IPS-18c (cell line): ENCODE measurements at regions not wholly inside any gene's neighbourhood (a gene's known extent, or its start where the extent isn't known, plus 50 kb on each side); places are given as distances from the start of the nearest gene placed in this dataset.

Source experiments
- H3K4me3 ChIP-seq: 2 replicates; pipeline ENCODE4 v1.7.0; 2013; ENCODE audit warnings: low read depth, mild to moderate bottlenecking, low read length, moderate library complexity; ENCODE audit not compliant: insufficient read depth
- H3K9me3 ChIP-seq: one replicate; pipeline ENCODE4 v1.6.1; 2013; ENCODE audit warnings: mild to moderate bottlenecking, low read length, moderate library complexity; ENCODE audit not compliant: control insufficient read depth, insufficient read depth

DNA sequence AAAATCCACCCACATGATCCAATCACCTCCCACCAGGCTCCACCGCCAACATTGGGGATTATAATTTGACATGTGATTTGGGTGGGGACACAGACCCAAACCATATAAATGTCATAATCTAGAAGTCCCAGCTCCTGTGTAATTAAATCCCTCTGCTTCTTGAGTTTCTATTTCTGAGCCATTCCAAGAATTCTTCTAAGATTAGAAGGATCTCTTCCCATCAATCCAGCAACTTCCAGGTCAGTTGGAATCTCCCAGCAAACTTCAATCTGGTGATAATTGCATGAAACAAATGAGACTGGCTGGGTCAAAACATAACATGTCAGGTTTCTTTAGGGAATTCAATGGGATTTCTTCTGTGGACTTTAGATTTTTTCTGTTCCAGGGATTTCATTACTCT lies 127.8 kb upstream of the CDH5 start:
- Histone ChIP-seq H3K4me3 (no peak overlapping the region), H3K9me3 (no peaks in the 10 kb centered on the region)

DNA sequence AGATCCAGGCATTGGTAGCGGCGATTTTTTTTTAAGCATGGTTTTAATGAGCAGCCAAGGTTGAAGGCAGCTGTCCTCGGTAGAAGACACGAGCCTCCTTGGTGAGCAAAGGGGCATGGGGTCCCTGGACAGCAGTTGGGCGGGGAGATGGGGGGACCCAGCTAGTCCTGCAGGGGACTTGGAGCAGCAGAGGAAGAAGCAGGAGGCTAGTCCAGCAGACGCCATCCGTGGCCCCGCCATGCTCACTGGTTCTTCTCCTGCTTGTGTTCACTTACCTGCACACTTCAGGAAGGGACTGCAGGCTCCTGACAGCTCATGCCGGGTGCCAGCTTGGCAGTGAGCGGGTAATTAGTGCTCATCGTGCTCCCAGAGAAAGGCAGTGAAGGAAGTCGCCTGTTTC lies 130.2 kb upstream of the CDH5 start:
- no peak overlapping the region for H3K4me3 ChIP-seq
- no peaks in the 10 kb centered on the region for H3K9me3 ChIP-seq

DNA sequence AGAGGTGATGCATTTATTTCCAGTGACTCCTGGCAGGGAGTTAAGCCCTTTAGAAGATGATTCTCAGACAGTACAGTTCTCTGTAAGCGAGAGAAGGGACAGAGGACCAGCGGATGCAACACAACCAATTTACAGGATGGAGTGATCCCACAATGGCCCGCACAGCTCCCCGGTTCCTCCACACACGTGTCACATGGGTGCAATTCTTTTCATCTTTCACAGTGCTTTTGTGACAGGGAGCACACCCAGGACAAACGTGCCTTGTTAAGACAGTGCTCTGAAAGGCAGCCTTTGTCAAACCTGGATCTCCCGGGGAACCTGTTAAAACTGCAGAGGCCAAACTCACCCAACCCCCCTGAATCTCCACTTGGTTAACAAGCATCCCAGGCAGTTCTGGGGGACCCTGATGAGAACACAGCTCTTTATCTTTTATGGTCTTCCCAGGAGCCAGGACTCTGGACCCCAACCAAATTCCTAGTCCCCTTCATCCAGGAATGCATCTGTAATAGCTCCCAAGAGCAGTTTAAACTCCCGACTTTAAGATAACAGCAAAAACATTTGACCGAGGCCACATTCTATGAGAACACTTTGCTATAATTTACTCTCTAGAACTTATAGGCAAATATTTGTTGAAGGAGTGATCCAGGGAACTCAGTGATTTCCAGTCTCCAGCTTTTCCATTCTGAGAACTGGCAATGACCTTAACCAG lies 134.9 kb upstream of the CDH5 start:
- no peaks in the 10 kb centered on the region for H3K9me3 ChIP-seq
- no peak overlapping the region for H3K4me3 ChIP-seq

DNA sequence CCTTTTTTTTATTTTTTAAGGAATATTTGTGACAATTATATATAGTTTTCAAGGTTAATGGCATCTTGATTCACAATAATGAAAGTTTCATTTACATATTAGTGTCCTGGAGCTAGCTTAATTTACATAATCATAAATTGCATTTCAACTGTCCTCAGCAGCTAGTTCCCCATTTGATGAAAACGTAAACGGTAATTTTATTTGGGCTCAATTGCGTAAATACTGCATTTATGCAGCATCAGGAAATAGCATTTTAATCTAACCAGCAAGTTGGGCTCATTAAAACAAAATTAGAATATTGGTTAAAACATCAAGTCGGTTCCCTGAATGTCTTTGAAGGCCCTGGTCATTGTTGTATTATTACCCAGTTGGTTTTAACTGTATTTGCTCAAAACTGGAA lies 136.8 kb upstream of the CDH5 start:
- H3K9me3 ChIP-seq = no peaks in the 10 kb centered on the region
- no peak overlapping the region for H3K4me3 ChIP-seq

DNA sequence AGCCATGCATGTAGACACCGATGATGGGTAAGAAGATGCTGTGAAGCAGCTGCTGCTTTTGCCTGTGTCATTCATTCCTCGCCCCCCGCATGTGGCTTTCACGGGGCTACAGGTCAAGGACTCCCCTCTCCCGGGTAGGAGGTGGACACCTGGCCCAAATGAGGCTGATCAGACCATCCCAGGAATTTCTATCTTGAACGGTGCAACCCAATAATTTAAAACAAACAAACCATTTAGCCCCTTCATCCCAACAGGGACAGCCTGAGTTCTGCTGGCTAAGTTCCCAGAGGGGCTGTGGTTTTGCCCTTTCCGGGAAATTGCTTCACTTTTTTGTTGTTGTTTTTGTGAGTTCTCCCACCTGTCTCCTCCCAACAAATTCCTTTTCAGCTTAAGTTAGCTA lies 137.7 kb upstream of the CDH5 start:
- H3K4me3 ChIP-seq = no peak overlapping the region
- no peaks in the 10 kb centered on the region for H3K9me3 ChIP-seq

DNA sequence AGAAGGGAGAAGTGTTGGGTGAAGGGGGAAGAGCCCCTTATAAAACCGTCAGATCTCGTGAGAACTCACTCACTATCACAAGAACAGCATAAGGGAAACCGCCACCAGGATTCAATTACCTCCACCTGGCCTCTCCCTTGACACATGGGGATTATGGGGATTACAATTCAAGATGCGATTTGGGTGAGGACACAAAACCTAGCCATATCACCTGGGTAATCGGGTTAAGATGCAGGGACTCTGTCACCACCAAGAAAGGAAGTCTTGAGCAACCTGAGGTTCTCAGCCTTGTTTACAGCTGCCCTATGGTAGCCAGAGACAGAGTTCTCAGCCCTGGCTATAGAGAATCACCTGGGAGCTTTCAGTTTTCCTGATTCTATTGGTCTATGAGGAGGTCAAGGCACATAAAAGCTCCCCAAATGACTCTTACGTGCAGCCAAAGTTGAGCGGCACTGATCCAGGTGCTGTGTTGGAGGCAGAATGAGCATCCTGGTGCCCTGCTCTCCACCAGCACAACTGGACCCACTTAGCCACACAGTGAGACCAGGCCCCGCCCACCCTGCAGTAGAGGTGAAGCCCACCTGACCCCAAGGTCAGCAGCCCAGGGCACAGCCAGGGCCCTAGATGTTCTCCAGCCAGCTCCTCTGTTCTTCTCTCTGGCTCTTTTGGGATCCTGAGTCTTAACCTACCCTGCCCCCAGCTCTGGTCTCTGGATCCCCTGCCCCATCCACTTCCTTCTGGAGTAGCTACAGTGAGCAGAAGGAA lies 138.5 kb upstream of the CDH5 start:
- Histone ChIP-seq H3K4me3 (no peak overlapping the region), H3K9me3 (no peaks in the 10 kb centered on the region)

DNA sequence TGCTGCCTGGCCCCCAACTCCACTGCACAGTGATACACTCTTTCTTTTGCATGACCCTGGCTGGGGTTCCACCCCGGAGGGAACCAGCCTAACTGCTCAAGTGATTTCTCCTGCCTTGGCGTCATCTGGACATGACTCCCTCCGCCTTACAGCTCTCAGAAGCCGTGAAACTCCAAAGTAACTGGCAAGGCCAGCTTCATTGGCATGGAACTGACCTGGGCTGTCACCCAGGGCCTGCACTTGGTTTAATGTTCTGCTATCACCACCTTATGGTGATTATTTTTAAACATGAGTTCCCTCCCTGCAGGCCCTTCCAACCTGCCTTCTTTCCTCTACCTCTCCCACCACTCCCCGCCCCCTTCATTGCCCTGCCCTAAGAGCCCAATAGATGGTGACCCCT lies 139.7 kb upstream of the CDH5 start:
- no peak overlapping the region for H3K4me3 ChIP-seq
- H3K9me3 ChIP-seq = no peaks in the 10 kb centered on the region

DNA sequence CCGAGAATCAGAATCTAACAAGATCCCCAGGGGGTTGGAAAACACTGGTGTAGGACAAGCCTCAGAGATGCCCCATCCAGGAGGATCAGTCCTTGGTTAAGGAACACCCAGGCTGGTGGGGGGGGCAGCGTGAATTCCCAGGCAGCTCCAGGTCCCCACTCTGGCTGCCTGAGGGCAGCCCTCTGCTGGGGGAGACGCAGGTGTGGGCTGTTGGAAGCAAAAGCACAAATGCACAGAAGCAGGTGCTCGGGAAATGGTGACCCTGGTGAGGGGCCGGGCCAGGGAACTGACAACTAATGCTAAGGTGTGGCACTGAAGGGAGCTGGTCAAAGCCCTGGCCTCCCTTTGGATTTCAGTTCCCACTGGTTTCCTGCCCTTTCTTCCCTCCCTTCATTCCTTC lies 140.8 kb upstream of the CDH5 start:
- Histone ChIP-seq H3K4me3 (no peak overlapping the region), H3K9me3 (no peaks in the 10 kb centered on the region)

DNA sequence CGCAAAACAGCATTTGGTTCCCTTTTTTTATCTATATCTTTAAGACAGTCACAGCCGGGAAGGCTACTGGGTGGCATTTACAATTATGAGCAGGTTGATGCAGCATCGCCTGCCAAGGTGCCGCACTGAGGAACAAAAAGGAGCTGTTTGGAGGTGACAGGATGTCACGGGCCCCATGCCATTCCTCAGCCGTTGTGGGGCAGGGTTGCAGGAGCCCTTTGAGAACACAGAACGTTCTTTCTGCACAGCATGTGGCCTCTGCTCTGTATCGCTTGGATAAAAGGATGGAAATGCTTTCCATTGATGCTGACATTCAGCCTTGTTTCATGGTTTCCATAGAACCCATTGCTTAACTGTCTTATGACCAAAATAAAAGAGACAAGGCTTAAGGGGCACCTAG lies 141.9 kb upstream of the CDH5 start:
- Histone ChIP-seq H3K9me3 (no peaks in the 10 kb centered on the region), H3K4me3 (no peak overlapping the region)

DNA sequence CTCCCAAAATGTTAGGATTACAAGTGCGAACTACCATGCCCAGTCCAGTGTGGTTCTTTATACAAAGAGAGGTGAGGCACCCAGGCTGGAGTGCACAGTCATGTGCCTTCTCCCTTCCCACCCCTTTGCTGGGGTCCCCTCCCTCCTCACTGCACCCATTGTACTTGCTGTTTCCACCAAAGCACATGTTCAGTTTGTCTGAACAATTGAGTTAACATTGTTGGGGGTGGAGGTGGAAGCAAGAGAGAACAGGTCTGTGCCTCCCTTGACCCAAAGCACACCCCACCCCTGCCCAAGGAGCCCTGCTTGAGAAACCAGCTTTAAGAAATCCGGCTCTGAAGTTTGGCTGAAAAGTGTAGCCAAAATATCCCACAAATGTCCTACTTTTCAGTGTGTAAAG lies 142.3 kb upstream of the CDH5 start:
- Histone ChIP-seq H3K4me3 (no peak overlapping the region), H3K9me3 (no peaks in the 10 kb centered on the region)

DNA sequence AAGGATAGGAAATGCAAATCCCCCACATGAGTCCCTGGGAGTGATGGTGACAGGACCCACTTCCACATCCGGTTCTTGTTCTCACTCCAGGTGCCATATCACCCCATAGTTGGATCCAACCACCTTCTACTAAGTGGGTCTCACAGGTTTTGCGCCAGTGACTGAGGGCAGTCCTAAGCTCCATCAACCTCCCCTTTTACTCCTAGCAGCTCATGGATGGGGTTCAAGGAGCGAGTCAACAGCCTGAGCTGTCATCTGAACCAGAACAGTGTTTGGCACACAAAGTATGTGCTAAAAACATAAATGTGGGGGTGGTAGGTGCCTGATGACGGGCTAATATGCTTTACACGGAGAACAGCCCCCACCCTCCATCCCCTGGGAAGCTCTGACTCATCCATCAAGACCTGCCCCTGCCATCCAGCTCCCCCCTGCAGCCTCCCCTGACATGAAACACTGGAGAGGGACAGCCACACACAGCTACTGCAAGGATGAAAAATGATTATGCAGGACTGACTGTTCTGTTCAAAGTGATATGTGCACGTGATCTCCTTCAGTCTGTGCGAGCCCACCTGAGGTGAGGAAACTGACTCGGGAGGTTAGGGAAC lies 143.2 kb upstream of the CDH5 start:
- H3K9me3 ChIP-seq = no peaks in the 10 kb centered on the region
- no peak overlapping the region for H3K4me3 ChIP-seq

DNA sequence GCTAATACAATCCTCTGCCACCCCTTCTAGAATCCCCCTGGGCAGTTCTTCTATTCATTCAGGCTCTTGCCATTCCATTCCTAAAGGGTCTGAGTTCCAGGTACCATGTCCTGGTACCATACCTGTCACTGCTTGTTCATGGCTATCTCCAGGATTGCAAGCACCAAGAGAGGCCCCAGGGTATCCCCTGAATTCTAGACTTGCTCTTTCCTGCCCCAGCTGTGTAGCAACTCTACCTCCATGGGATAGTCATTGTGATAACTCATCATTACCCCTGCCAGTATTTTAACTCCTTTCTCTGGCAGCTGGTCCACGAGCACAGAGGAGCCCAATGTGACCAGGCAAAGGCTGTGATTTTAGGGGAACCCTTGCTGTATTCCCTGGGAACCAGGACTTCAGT lies 143.7 kb upstream of the CDH5 start:
- no peak overlapping the region for H3K4me3 ChIP-seq

DNA sequence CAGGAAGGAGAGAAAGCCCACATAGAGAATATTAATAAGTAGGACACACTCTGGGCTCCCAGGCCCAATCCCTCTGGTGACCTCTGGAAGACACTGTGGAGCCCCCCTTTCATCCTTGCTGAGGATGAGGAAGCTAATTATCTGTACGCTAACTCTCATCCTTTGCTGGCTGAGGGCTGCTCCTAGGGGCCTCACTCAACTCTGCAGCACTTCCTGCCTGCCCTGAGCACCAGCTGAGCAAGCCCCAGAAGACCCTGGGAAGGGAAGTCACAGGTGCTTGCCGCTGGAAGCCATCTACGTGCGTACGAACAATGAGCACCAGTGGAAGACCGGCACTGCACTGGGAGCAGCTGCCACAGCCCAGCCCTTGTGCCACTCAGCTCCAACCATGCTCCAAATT lies 145.8 kb upstream of the CDH5 start:
- no peak overlapping the region for H3K4me3 ChIP-seq
- H3K9me3 ChIP-seq = no peaks in the 10 kb centered on the region

More for the DNA sequence above, 143.7 kb upstream of the CDH5 start:
- no peaks in the 10 kb centered on the region for H3K9me3 ChIP-seq

DNA sequence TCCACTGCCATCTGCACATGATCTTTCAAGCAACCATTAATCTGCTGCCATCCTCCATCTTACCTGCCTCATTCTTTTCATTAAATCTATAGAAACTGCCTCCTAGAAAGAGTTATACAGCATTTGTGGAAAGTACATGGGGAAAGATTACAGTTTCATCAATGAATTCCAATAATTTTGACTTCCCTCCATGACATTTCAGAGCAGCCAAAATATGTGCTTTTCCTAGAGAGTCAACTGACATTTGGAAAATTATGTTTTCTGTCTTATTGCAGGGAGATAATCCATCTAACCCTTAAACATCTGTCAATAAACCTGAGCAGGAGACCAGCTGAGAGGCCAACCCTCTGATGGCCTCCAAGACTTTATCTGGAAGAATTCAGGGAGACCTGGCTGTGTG lies 147.0 kb upstream of the CDH5 start:
- Histone ChIP-seq H3K4me3 (no peak overlapping the region), H3K9me3 (no peaks in the 10 kb centered on the region)

DNA sequence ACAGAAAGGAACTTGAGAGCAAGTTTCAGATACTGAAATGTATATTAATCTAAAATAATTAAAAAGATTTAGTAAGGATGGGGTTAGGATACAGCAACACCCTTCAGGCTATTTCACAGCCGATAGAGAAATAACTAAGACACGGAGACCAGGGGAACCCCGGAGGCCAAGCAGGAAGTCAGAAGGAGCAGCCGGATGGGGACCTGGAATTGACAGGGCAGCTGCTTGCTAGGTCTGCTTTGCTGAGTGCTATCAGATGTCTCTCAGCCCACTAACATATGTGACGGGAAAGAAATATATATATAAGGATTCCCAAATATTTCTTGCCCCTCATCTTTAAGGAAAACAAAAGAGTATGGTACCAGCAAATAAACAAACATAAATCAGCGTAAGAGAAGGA lies 154.1 kb upstream of the CDH5 start:
- no peak overlapping the region for H3K4me3 ChIP-seq
- H3K9me3 ChIP-seq = no peaks in the 10 kb centered on the region

DNA sequence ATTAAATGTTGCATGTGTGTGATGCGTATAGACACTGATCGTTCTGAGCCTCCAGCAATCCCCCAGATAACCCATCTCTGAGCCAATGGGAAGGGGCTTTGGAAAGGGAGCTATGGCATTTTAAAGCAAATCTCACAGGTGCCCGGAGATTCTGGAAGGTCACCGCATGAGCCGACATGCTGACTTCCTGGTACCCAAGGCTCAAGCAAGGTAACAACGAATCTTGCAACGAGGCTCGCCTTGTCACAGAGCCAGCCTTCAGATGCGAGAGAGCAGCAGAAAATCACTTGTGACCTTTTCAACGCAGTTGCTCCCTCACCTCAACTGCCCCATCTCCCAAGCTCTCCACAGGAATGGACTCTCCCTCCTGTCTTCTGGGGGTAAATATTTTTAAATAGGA lies 154.8 kb upstream of the CDH5 start:
- Histone ChIP-seq H3K9me3 (no peaks in the 10 kb centered on the region), H3K4me3 (no peak overlapping the region)

DNA sequence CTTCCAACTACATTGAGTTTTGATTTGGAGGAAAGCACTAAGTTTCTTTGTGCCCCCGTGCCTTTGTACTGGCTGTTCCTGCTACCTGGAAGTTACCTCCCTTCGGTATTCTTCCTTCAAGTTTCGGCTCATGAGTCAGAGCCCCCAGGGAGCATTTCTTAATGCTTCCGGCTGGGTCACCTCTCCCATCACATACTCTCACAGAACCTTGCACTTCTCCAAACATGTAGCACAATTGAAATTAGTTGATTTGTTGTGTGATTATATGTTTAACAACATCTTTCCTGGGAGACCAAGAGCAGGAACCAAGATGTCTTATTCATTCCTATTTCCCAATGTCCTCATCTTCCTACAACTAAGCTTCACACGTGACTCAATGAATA lies 158.6 kb upstream of the CDH5 start:
- no peak overlapping the region for H3K4me3 ChIP-seq
- H3K9me3 ChIP-seq = no peaks in the 10 kb centered on the region

DNA sequence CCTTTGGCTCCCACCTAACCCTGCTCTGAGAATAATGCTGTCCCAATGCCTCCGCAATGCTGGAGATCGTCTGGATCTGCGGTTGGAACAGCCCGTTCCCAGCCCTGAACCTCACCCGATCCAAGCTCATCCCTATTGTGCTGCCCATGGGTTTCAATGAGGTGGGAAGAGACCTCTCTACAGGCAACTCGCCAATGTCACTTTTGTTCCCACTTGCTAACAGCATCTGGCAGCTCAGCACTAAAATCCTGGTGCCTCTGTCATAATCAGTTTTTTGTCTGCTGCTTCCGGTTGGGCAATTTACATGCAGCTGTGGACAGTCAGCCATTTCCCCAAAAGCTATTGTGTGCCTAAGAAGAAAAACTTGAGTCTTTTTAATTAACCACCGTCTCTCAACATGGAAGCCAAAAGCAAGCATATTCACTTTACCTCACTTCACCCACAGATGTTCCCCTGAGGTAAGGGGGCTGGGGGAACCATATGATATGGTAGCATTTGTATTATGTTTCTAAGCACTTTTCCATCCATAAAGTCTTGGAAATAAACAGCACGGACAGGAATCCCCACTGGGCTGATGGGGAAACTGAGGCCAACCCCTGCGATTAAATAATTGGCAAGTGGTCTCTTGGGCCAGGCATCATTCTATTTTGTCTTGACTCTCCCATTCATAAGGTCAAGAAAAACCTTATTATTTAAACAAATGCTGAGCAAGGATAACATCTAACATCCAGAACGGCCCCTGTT lies 159.2 kb upstream of the CDH5 start:
- Histone ChIP-seq H3K9me3 (no peaks in the 10 kb centered on the region), H3K4me3 (no peak overlapping the region)
